ENCODE measurements at regions not wholly inside any gene's neighbourhood (a gene's known extent, or its start where the extent isn't known, plus 50 kb on each side); places are given as distances from the start of the nearest gene placed in this dataset.

DNA sequence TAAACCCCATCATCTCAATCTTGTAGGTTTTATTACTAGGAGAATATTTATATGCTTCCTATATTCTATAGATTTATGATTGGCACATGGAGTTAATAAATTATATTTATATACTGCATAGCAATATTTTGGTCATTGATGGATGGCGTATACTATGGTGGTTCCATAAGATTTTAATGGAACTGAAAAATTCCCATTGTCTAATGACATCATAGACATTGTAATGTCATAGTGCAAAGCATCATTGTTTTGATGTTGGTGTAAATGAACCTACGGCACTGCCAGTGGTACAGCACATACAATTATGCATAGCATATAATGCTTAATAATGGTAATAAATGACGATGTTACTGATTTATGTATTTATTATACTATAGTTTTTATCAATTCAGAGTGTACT is 1135.9 kb downstream of the CNTNAP5 start:
- TF ChIP-seq, protein P1, sequence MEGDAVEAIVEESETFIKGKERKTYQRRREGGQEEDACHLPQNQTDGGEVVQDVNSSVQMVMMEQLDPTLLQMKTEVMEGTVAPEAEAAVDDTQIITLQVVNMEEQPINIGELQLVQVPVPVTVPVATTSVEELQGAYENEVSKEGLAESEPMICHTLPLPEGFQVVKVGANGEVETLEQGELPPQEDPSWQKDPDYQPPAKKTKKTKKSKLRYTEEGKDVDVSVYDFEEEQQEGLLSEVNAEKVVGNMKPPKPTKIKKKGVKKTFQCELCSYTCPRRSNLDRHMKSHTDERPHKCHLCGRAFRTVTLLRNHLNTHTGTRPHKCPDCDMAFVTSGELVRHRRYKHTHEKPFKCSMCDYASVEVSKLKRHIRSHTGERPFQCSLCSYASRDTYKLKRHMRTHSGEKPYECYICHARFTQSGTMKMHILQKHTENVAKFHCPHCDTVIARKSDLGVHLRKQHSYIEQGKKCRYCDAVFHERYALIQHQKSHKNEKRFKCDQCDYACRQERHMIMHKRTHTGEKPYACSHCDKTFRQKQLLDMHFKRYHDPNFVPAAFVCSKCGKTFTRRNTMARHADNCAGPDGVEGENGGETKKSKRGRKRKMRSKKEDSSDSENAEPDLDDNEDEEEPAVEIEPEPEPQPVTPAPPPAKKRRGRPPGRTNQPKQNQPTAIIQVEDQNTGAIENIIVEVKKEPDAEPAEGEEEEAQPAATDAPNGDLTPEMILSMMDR (IDR thresholded peaks at IDR 0.05 in 8 of 11, conservative IDR thresholded peaks at IDR 0.05 in 3 of 11) = no peak
- TF ChIP-seq POLR2A (IDR thresholded peaks at IDR 0.05) (no peak), POLR2AphosphoS5 (IDR thresholded peaks at IDR 0.05) (no peak)

All from spleen (tissue), 7 donors.